H1 (cell line): ENCODE measurements at regions not wholly inside any gene's neighbourhood (a gene's known extent, or its start where the extent isn't known, plus 50 kb on each side); places are given as distances from the start of the nearest gene placed in this dataset.

Experiments used
- ATF3 ChIP-seq: IDR thresholded peaks from 2 replicates; pipeline ENCODE4 v1.6.1; 2011; ENCODE audit warnings: low read depth, mild to moderate bottlenecking, low read length; ENCODE audit not compliant: insufficient read depth

DNA sequence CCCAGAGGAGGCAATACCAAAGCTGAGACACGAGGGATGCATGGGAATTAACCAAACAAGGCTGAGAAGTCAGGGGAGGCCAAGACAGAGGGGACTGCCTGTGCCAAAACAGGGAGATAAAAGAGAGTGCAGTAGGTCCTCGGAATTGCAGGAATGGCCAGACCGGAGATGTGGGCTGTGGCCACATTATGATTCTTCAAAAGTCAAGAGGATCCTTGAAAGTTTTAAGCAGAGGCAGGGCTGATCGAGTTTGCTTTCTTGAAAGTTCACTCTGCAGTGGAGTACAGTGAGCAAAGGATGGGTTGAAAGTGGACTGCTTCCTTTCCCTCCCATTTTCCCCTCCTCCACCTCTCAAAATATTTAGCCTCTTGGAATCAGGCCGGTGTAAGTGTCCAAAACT lies 73.9 kb upstream of the ADAMTS9 start (continued):
- no peak for TF ChIP-seq ATF3
